ENCODE measurements at regions not wholly inside any gene's neighbourhood (a gene's known extent, or its start where the extent isn't known, plus 50 kb on each side); places are given as distances from the start of the nearest gene placed in this dataset.

DNA sequence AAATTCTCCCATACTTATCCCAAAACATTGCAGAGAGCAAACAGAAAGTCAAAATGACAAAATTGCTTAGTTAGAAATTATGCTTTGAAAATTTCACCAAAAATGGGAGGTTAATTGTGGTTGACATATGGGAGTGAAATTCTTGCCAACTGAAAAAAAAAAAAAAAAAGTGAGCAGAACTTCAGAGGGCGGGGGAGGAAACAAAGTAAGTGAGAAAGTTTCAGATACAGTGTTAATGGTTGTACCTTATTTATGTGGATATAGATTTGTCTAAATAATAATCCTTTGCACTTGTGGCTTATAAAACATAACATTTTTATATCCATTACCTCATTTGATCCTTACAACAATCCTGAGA lies 91.5 kb upstream of the RAP2B start:
- no peaks in the 10 kb centered on the region for H3K36me3 ChIP-seq (ENCODE audit: control insufficient read depth in 2 of 2, extremely low read depth in 1 of 2, insufficient read depth in 2 of 2, low read length in 2 of 2)
- H3K9me1 ChIP-seq (replicated peaks; ENCODE audit: control insufficient read depth, extremely low read depth, insufficient read depth, low read length): no peaks in the 10 kb centered on the region
- no peak overlapping the region for H3K4me3 ChIP-seq (replicated peaks in 1 of 3; ENCODE audit: insufficient read depth in 1 of 3, low read depth in 1 of 3, low read length in 3 of 3)
- FAIRE-seq: no peak
- intact Hi-C loops (cut with micrococcal nuclease) (no loop called here), dilution Hi-C loops (cut with MboI; ENCODE audit: extremely low pct_ligation_motif_present, low sequenced_read_pairs) (no loop called here)
- H3K9ac ChIP-seq (replicated peaks; ENCODE audit: extremely low read depth, insufficient read depth, low read length): no peak overlapping the region
- no TSS peak for BruUV-seq (replicated peaks)
- H3K79me2 ChIP-seq (ENCODE audit: control insufficient read depth, insufficient read depth, low read length): no peaks in the 10 kb centered on the region
- ChIA-PET CTCF (no interaction called here), POLR2A (no interaction called here)
- DNase-seq (ENCODE audit: low read depth, low spot score): no peak
- no peaks in the 10 kb centered on the region for H3K9me3 ChIP-seq (replicated peaks; ENCODE audit: control insufficient read depth, insufficient read depth, low read length)
- H2AFZ ChIP-seq (ENCODE audit: low read depth, low read length): no peak overlapping the region
- no peaks in the 10 kb centered on the region for H4K20me1 ChIP-seq (replicated peaks; ENCODE audit: control insufficient read depth, extremely low read depth, insufficient read depth, low read length)
- H3K27me3 ChIP-seq (ENCODE audit: control insufficient read depth in 2 of 2, insufficient read depth in 2 of 2, low read length in 2 of 2): no peaks in the 10 kb centered on the region
- H3K4me1 ChIP-seq (ENCODE audit: control insufficient read depth, extremely low read depth, insufficient read depth, low read length): no peaks in the 10 kb centered on the region
- H3K27ac ChIP-seq (ENCODE audit: insufficient read depth, low read depth, low read length): no peak overlapping the region
- TF ChIP-seq POLR2A (IDR thresholded peaks at IDR 0.05; ENCODE audit: low read depth, low read length) (no peak), POLR2AphosphoS5 (IDR thresholded peaks at IDR 0.05; ENCODE audit: insufficient read depth, low read depth, low read length) (no peak), EZH2 (IDR thresholded peaks at IDR 0.05; ENCODE audit: borderline replicate concordance, low read depth, low read length, severe bottlenecking) (no peak), GATA2 (IDR thresholded peaks at IDR 0.05; ENCODE audit: insufficient read depth, insufficient read length, low read depth, low read length) (no peak), FOS (IDR thresholded peaks at IDR 0.05; ENCODE audit: borderline replicate concordance, insufficient read depth, low read length) (no peak), JUN (IDR thresholded peaks at IDR 0.05; ENCODE audit: borderline replicate concordance, insufficient read depth, insufficient read length, low read depth) (no peak), MYC (IDR thresholded peaks at IDR 0.05; ENCODE audit: low read depth, low read length) (no peak)
- TF ChIP-seq, protein P1, sequence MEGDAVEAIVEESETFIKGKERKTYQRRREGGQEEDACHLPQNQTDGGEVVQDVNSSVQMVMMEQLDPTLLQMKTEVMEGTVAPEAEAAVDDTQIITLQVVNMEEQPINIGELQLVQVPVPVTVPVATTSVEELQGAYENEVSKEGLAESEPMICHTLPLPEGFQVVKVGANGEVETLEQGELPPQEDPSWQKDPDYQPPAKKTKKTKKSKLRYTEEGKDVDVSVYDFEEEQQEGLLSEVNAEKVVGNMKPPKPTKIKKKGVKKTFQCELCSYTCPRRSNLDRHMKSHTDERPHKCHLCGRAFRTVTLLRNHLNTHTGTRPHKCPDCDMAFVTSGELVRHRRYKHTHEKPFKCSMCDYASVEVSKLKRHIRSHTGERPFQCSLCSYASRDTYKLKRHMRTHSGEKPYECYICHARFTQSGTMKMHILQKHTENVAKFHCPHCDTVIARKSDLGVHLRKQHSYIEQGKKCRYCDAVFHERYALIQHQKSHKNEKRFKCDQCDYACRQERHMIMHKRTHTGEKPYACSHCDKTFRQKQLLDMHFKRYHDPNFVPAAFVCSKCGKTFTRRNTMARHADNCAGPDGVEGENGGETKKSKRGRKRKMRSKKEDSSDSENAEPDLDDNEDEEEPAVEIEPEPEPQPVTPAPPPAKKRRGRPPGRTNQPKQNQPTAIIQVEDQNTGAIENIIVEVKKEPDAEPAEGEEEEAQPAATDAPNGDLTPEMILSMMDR (IDR thresholded peaks at IDR 0.05; ENCODE audit: extremely low read depth in 1 of 2, insufficient read depth in 1 of 2, low read depth in 1 of 2, low read length in 2 of 2): no peak
- TF ChIP-seq, protein P2, sequence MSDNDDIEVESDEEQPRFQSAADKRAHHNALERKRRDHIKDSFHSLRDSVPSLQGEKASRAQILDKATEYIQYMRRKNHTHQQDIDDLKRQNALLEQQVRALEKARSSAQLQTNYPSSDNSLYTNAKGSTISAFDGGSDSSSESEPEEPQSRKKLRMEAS (IDR thresholded peaks at IDR 0.05; ENCODE audit: insufficient read depth, insufficient read length): no peak
- H3K4me2 ChIP-seq (ENCODE audit: insufficient read depth, low read length): no peak overlapping the region
